ENCODE measurements at regions not wholly inside any gene's neighbourhood (a gene's known extent, or its start where the extent isn't known, plus 50 kb on each side); places are given as distances from the start of the nearest gene placed in this dataset.

- Histone ChIP-seq H3K27me3 (ENCODE audit: low read depth) (no peaks in the 10 kb centered on the region), H3K4me3 (no peak overlapping the region), H3K36me3 (no peaks in the 10 kb centered on the region), H3K9me3 (replicated peaks) (no peaks in the 10 kb centered on the region), H3K4me1 (no peaks in the 10 kb centered on the region), H3K27ac (replicated peaks) (no peak overlapping the region)
- no peak for TF ChIP-seq CTCF (IDR thresholded peaks at IDR 0.05; ENCODE audit: borderline replicate concordance)
- DNase-seq = no peak
- intact Hi-C loops (cut with micrococcal nuclease) = no loop called here
These were observed 153.0 kb upstream of the PTPN1 start for GRCh38 chr20:50356962-50357782.

- no peak overlapping the region for H3K4me3 ChIP-seq
- H3K4me1 ChIP-seq = no peaks in the 10 kb centered on the region
- intact Hi-C loops (cut with micrococcal nuclease) = no loop called here
- no peaks in the 10 kb centered on the region for H3K36me3 ChIP-seq
- H3K27me3 ChIP-seq (ENCODE audit: low read depth) = no peaks in the 10 kb centered on the region
- no peak overlapping the region for H3K27ac ChIP-seq (replicated peaks)
- TF ChIP-seq CTCF (IDR thresholded peaks at IDR 0.05; ENCODE audit: borderline replicate concordance) = no peak
- H3K9me3 ChIP-seq (replicated peaks) = no peaks in the 10 kb centered on the region
- no peak for DNase-seq
These were observed 152.4 kb upstream of the PTPN1 start for GRCh38 chr20:50357783-50358161.

- no peak overlapping the region for H3K27ac ChIP-seq (replicated peaks)
- intact Hi-C loops (cut with micrococcal nuclease) = no loop called here
- no peaks in the 10 kb centered on the region for H3K27me3 ChIP-seq (ENCODE audit: low read depth)
- no peak overlapping the region for H3K4me3 ChIP-seq
- no peaks in the 10 kb centered on the region for H3K36me3 ChIP-seq
- no peak for TF ChIP-seq CTCF (IDR thresholded peaks at IDR 0.05; ENCODE audit: borderline replicate concordance)
- H3K9me3 ChIP-seq (replicated peaks) = no peaks in the 10 kb centered on the region
- no peaks in the 10 kb centered on the region for H3K4me1 ChIP-seq
- no peak for DNase-seq
These were observed 152.0 kb upstream of the PTPN1 start for GRCh38 chr20:50358166-50358565.

- Histone ChIP-seq H3K27ac (replicated peaks) (no peak overlapping the region), H3K4me3 (no peak overlapping the region), H3K27me3 (ENCODE audit: low read depth) (no peaks in the 10 kb centered on the region), H3K9me3 (replicated peaks) (no peaks in the 10 kb centered on the region), H3K4me1 (no peaks in the 10 kb centered on the region), H3K36me3 (no peaks in the 10 kb centered on the region)
- DNase-seq = no peak
- no peak for TF ChIP-seq CTCF (IDR thresholded peaks at IDR 0.05; ENCODE audit: borderline replicate concordance)
- intact Hi-C loops (cut with micrococcal nuclease) = no loop called here
These were observed 151.2 kb upstream of the PTPN1 start for GRCh38 chr20:50358971-50359370.

GRCh38 chr20:50359607-50360217, 150.5 kb upstream of the PTPN1 start:
- no peaks in the 10 kb centered on the region for H3K36me3 ChIP-seq
- no peaks in the 10 kb centered on the region for H3K9me3 ChIP-seq (replicated peaks)
- no peaks in the 10 kb centered on the region for H3K27me3 ChIP-seq (ENCODE audit: low read depth)
- no peaks in the 10 kb centered on the region for H3K4me1 ChIP-seq
- H3K27ac ChIP-seq (replicated peaks) = no peak overlapping the region
- H3K4me3 ChIP-seq = no peak overlapping the region
- no peak for DNase-seq
- TF ChIP-seq CTCF (IDR thresholded peaks at IDR 0.05; ENCODE audit: borderline replicate concordance) = no peak
- intact Hi-C loops (cut with micrococcal nuclease) = no loop called here

All from left ventricle myocardium inferior (tissue), 1 donor.